Activated naive CD4-positive, alpha-beta T cell treated with anti-CD3 and anti-CD28 coated beads, Interleukin-2, amount 50 U/mL, for 72 hours (primary cell): ENCODE measurements at regions not wholly inside any gene's neighbourhood (a gene's known extent, or its start where the extent isn't known, plus 50 kb on each side); places are given as distances from the start of the nearest gene placed in this dataset.
"Not testable (repeated sequence)": the region's sequence is repeated elsewhere in the genome, so short reads cannot be mapped to it uniquely, and the experiment has no call there.

Experiments used
- ATAC-seq, 2 donors: fragments of 150-1000 bp; cut with Tn5 transposase; 2 replicates each; pipeline ENCODE4 v1.10.0; 2021; ENCODE audit warnings: mild to moderate bottlenecking in 2 of 2, moderate library complexity in 2 of 2
- DNase-seq, 2 donors: peaks; one replicate each; pipeline ENCODE4 v3.0.0; 2021 to 2022; ENCODE audit warnings: low spot score in 2 of 2
- H3K27ac Mint-ChIP-seq, 2 donors: one replicate each; pipeline ENCODE4 v1.8.0; 2022; ENCODE audit warnings: mild to moderate bottlenecking in 2 of 2, mixed read lengths in 2 of 2
- H3K36me3 Mint-ChIP-seq, 2 donors: one replicate each; pipeline ENCODE4 v1.8.0; 2022; ENCODE audit warnings: mixed read lengths in 2 of 2
- H3K9me3 Mint-ChIP-seq, 2 donors: one replicate each; pipeline ENCODE4 v1.8.0; 2022; ENCODE audit warnings: mixed read lengths in 2 of 2

DNA sequence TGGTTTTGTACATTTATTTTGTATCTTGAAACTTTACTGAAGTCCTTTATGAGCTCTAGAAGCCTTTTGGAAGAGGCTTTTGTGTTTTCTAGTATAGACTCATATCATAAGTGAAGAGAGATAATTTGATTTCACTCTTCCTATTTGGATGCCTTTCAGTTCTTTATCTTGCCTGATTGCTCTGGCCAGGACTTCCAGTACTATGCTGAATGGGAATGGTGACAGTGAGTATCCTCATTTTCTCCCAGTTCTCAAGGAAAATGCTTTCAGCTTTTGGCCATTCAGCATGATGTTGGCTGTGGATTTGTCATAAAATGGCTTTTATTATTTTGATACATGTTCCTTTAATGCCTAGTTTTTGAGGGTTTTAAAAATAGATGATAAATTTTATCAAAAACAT, 1061.3 kb downstream of the STPG2 start:
- peaks cover 0 to 15% of the 10 kb centered on the region in 2 donors for H3K9me3 Mint-ChIP-seq
- no peaks in the 10 kb centered on the region for H3K36me3 Mint-ChIP-seq
- DNase-seq (no peak), ATAC-seq (no peak)
- no peak overlapping the region for H3K27ac Mint-ChIP-seq

DNA sequence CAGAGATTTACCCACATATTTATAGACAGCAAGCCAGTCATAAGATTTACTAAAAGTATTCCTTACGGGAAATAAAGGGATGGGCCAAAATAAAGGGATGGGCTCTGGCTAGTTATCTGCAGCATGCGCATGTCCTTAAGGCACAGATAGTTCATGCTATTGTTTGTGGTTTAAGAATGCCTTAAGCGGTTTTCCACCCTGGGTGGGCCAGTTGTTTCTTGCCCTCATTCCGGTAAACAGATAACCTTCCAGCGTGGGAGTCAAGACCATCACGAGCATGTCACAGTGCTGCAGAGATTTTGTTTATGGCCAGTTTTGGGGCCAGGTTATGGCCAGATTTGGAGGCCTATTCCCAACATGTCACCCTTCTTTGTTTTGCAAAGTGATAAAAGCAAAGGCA, 1046.2 kb downstream of the STPG2 start:
- not testable (repeated sequence) for H3K36me3 Mint-ChIP-seq, ATAC-seq, DNase-seq, H3K27ac Mint-ChIP-seq
- H3K9me3 Mint-ChIP-seq, result peaks cover 5 to 14% of the 10 kb centered on the region in 2 donors

DNA sequence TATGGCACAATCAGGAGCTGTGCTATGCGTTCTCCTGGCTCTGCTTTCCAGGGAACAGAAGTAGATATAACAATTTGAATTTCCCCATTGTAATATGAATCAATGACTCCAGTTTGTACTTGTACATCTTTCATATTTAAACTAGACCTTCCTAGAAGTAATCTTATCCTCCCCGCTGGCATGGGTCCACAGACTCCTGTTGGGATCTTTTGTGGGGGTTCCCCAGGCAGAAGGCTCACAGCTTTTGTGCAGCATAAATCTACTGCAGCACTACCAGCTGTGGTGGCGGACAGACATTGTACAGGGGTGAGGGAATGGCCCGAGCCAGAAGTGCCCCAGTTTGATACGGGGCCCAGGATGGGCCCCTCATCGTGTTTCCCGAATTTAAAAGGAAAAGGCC, 1042.1 kb downstream of the STPG2 start:
- not testable (repeated sequence) for DNase-seq, H3K36me3 Mint-ChIP-seq, ATAC-seq, H3K27ac Mint-ChIP-seq
- H3K9me3 Mint-ChIP-seq, result peaks cover 5 to 17% of the 10 kb centered on the region in 2 donors

DNA sequence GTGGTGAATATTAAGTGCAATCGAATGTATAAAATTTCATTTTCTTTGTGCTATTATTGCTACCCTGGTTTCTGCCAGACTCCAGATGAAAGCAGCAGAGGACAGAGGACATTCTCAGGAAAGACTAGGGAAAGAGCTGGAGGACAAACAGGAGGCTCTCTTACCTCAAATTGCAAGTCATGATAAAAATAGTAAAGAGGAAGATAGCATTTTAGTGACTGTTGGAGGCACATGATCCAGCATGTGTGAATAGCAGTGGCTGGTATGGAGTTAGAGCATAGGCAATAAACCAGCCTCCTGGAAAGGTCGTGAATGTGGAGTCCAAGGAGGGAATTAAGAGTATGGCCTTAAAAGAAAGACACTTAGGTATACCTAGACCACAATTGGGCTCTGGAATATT, 1040.0 kb downstream of the STPG2 start:
- no peak for DNase-seq
- H3K9me3 Mint-ChIP-seq, result peaks cover 5 to 16% of the 10 kb centered on the region in 2 donors
- no peaks in the 10 kb centered on the region for H3K36me3 Mint-ChIP-seq
- no peak for ATAC-seq
- H3K27ac Mint-ChIP-seq, result no peak overlapping the region

DNA sequence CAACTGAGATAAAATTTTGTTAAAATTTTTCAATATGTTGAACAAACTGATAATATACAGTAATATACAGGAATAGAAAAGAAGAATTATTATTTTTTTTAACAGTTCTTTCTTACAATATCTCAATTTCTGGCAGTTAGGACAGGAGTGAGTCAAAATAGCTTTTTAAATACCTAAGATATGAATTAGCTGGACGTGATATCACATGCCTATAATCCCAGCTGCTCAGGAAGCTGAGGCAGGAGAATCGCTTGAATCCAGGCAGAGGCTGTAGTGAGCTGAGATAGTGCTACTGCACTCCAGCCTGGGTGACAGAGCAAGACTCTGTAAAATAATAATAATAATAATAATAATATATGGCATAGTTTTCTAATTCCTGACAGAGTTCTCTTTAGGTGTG, 1039.3 kb downstream of the STPG2 start:
- DNase-seq (no peak), ATAC-seq (no peak)
- H3K27ac Mint-ChIP-seq, result no peak overlapping the region
- H3K9me3 Mint-ChIP-seq, result peaks cover 5 to 12% of the 10 kb centered on the region in 2 donors
- no peaks in the 10 kb centered on the region for H3K36me3 Mint-ChIP-seq

DNA sequence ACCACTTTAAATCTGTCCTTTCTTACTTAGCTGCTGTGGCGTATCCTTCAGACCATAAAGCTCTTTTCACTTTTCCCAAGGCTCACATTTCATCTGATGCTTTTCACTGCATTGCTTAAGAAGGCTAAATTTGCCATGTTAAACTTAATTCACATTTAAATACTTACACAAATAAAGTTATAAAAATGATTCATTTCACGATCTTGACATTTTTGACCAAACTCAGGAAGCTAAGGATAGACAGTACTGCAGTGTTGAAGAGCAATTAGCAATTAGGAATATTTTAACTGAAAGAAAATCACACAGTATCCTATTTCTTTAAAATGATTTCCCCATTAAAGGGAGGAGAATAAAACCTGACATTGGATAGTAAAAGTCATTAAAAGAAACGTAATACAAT, 1038.6 kb downstream of the STPG2 start:
- H3K27ac Mint-ChIP-seq, result no peak overlapping the region
- H3K9me3 Mint-ChIP-seq, result peaks cover 5 to 12% of the 10 kb centered on the region in 2 donors
- no peak for DNase-seq
- H3K36me3 Mint-ChIP-seq, result no peaks in the 10 kb centered on the region
- ATAC-seq, result no peak

DNA sequence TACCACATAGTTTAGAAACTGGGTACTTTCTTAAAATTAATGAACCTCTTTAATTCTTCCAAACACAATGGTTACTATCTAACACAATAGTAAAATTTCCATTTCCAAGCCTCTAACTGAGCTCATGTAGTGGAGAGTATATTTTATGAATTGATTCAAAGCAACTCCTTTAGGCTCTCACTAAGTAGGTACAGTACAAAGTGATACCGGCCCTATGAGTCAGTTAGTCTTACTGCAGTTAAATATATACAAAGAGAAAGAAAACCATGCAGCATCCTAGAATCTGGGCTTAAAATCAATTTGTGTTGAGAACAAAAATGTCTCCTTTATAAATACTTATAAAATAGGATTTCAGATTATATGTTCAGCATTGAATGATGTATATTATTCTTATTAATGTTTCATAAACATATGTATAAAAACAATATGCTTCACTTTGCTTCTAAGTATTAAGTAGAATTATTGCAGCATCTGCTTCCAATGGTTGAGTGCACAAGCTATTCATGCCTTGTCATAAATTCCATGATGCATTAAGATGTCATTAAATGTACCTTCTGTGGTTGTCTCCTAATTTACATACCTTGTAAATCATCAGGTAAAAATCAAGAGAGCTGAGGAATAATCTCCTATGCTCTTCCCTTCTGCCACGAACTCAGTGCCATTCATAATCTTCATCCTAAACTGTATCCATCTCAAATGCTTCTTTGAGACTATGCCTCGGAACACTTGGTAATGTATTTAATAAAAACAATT, 1037.8 kb downstream of the STPG2 start:
- Mint-ChIP-seq H3K9me3 (peaks cover 5 to 12% of the 10 kb centered on the region in 2 donors), H3K27ac (no peak overlapping the region), H3K36me3 (no peaks in the 10 kb centered on the region)
- DNase-seq, result no peak
- no peak for ATAC-seq

DNA sequence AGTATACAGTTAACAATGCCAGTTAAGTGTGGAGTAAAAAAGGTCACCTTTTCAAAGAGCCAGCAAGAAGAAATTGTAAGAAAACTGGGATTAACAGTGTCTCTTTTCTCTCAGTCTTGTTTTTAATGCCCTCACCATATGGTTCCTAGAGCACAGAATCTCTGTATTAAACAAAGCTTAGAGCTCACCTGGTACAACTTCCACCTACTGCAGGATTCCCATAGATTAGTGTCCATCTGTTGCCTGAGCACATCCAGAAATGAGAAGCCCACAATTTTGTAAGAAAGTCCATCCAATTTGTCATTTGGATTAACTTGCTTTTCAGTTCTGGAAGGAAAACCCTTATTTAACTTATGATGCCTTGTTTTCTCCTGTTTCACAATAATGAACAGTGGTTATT, 1037.1 kb downstream of the STPG2 start:
- no peak for DNase-seq
- no peaks in the 10 kb centered on the region for H3K36me3 Mint-ChIP-seq
- peaks cover 5 to 8% of the 10 kb centered on the region in 2 donors for H3K9me3 Mint-ChIP-seq
- no peak for ATAC-seq
- no peak overlapping the region for H3K27ac Mint-ChIP-seq

DNA sequence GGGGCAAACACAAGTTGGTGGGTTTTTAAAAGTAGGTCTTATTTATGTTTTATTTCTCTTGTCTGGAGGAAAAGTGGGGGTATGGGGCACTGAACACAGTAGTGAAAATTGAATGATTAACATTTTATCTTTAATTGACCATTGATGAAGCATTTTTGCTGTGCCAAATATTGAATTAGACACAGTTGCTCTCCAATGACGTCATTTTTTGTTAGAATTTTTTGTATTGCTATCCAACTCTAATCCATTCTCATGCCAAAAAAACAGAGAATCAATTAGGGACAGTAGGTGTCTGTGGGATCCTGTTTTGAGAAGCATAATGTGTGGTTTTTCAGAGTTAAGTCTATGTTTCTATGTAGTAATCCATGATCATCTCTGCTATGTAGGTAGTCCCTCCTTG, 1032.8 kb downstream of the STPG2 start:
- Mint-ChIP-seq H3K9me3 (no peaks in the 10 kb centered on the region), H3K27ac (no peak overlapping the region), H3K36me3 (no peaks in the 10 kb centered on the region)
- no peak for ATAC-seq
- no peak for DNase-seq

DNA sequence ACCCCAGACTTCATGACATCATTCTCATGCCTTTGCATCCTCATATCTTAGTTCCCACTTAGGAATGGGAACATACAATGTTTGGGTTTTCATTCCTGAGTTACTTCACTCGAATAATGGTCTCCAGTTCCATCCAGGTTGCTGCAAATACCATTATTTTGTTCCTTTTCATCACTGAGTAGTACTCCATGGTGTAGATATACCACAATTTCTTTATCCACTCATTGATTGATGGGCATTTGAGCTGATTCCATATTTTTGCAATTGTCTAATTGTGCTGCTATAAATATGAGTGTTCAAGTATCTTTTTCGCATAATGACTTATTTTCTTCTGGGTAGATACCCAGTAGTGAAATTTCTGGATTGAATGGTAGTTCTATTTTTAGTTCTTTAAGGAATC, 1026.8 kb downstream of the STPG2 start:
- no peaks in the 10 kb centered on the region for H3K36me3 Mint-ChIP-seq
- peaks cover 9% of the 10 kb centered on the region in 2 donors for H3K9me3 Mint-ChIP-seq
- H3K27ac Mint-ChIP-seq, result no peak overlapping the region
- DNase-seq (no peak), ATAC-seq (no peak)

DNA sequence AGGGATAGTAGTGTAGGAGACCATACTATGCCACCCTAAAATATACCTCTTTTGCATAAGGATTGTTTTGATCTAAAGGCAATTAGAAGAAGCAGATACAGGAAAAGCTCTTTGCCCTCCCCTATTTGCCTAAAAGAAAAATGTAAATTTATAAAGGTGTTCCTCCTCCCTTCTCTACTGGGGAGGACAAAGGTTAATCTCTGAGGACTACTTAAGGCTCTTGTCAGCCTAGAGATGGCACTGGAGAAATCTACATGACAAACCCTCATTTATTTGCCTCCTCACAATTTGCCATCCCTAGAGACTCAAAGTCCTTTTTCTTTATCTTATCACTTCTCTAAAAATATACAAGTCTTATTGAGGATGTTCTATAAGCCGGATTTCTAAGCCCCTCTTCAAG, 1021.8 kb downstream of the STPG2 start:
- Mint-ChIP-seq H3K27ac (no peak overlapping the region), H3K9me3 (peaks cover 9 to 16% of the 10 kb centered on the region in 2 donors), H3K36me3 (peaks cover 0 to 8% of the 10 kb centered on the region in 2 donors)
- ATAC-seq, result no peak
- no peak for DNase-seq

DNA sequence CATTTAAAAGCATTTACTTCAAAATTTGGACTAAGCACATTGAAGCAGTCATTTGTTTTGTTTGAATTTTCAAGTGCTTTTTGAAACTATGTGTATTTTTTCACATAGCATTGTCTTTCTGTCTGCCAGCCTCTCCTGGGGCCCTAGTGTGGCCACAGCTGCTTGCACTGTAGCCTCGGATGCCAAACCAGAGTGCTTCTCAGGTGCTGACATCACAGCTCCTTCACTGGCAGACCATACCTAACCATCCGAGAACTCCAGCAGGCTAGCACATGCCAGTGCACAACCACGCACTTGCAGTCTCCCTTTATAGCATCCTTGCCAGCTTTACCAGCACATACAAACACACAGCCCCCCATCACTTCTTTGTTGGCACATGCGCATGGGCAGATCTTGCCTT, 1019.7 kb downstream of the STPG2 start:
- no peak overlapping the region for H3K27ac Mint-ChIP-seq
- H3K9me3 Mint-ChIP-seq, result peaks cover 5 to 26% of the 10 kb centered on the region in 2 donors
- peaks cover 0 to 11% of the 10 kb centered on the region in 2 donors for H3K36me3 Mint-ChIP-seq
- DNase-seq (no peak), ATAC-seq (no peak)

DNA sequence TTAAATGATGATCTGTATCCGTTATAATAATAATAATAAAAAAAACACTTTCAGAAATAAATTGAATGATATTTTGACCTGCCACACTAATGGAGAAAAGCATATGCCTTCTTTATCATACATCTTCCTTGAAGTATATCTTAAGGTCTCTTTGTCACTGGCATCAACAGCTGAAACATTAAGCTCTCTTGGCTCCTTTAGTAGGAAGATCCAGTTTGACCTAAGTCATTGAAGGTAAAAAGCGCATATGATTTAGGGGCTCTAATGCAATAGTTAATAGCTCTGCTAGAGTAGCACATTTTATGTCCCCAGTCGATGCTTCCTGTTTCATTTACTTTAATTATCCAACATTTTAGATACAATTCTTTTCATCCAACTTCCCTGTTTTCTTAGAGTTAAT, 1010.8 kb downstream of the STPG2 start:
- Mint-ChIP-seq H3K36me3 (peaks cover 0 to 4% of the 10 kb centered on the region in 2 donors), H3K9me3 (peaks cover 9 to 20% of the 10 kb centered on the region in 2 donors), H3K27ac (no peak overlapping the region)
- no peak for DNase-seq
- no peak for ATAC-seq

DNA sequence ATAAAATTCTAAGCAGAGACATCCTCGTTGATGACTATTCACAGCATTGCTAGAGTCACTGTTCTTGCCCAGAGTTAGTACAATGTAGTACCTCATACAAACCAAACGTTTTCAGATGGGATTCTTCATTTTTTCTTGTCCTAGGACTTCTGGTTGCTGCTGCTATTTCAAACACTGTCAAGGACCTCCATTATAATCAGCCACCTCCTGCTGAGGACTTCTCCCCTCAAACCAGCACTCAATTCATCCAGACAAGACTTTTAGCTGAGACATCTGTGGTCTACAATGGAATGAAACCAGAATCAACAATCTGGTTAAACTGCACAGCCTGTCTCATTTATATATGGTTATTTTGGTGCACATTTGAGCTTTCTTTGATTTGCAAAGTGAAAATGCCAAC, 1008.8 kb downstream of the STPG2 start:
- Mint-ChIP-seq H3K27ac (no peak overlapping the region), H3K36me3 (peaks cover 16% of the 10 kb centered on the region in 2 donors), H3K9me3 (peaks cover 18 to 24% of the 10 kb centered on the region in 2 donors)
- ATAC-seq (no peak), DNase-seq (no peak)

DNA sequence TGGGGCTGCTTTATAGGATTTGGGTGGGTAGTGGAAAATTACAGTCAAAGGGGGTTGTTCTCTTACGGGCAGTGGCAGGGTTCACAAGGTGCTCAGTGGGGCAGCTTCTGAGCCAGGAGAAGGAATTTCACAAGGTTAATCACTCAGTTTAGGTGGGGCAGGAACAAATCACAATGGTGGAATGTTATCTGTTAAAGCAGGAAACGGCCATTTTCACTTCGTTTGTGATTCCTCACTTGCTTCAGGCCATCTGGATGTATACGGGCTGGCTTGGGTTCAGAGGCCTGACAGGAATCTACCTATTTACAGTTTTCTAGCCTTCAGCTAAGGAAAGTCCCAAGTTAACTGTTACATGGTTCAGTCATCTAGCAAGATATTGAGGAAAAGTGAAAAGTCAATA, 1003.5 kb downstream of the STPG2 start:
- ATAC-seq (no peak), DNase-seq (no peak)
- Mint-ChIP-seq H3K36me3 (peaks cover 16 to 19% of the 10 kb centered on the region in 2 donors), H3K9me3 (peaks cover 17 to 23% of the 10 kb centered on the region in 2 donors), H3K27ac (no peak overlapping the region)

DNA sequence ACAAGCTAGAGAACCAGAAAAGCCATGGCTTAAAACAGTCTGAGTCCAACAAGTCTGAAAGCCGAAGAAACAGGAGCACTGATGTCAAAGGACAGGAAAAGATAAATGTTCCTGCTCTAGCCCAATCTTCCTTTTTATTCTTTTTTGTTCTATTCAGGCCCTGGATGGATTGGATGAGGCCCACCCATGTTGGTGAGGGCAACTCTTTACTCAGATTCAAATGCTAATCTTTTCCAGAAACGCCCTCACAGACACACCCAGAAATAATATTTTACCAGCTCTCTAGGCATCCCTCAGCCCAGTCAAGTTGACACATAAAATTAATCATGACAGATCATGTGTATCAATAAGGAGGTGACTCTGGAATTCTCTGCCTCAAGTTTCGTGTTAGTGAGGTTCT, 1002.7 kb downstream of the STPG2 start:
- H3K36me3 Mint-ChIP-seq, result peaks cover 16 to 19% of the 10 kb centered on the region in 2 donors
- ATAC-seq, result no peak
- H3K9me3 Mint-ChIP-seq, result peaks cover 17 to 24% of the 10 kb centered on the region in 2 donors

DNA sequence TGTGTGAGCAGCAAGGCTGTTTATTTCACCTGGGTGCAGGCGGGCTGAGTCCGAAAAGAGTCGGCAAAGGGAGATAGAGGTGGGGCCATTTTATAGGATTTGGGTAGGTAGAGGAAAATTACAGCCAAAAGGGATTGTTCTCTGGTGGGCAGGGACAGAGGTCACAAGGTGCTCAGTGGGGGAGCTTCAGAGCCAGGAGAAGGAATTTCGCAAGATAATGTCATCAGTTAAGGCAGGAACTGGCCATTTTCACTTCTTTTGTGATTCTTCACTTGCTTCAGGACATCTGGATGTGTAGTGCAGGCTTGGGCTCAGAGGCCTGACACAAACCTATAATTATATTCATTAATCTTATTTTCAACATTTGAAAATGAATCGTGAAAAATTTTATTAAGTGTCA, 1001.9 kb downstream of the STPG2 start:
- H3K27ac Mint-ChIP-seq, ATAC-seq, DNase-seq: not testable (repeated sequence)
- H3K9me3 Mint-ChIP-seq, result peaks cover 17 to 28% of the 10 kb centered on the region in 2 donors
- peaks cover 16 to 19% of the 10 kb centered on the region in 2 donors for H3K36me3 Mint-ChIP-seq

More for the DNA sequence above, 1002.7 kb downstream of the STPG2 start:
- DNase-seq, result no peak
- no peak overlapping the region for H3K27ac Mint-ChIP-seq

DNA sequence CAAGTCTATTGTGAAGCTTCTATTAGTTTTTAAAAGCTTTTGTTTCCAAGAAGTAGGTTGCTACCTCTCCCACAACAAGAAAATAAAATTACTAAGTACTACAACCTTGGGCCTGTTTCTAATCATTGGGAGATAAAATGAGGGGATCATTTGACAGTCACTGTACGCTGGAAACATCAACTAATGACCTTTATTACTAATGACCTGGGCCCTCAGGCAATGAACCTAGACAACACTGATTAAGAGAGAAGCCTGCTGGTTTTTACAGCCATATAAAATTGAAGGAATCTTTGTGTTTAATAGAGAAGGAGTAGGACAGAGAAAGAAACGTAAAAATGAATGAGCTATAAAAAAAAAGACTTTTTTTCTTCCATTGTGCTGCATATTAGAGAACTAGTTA, 1000.9 kb downstream of the STPG2 start:
- Mint-ChIP-seq H3K36me3 (peaks cover 12 to 19% of the 10 kb centered on the region in 2 donors), H3K27ac (no peak overlapping the region), H3K9me3 (peaks cover 17 to 23% of the 10 kb centered on the region in 2 donors)
- DNase-seq (no peak), ATAC-seq (no peak)
